GM23338 (cell line): ENCODE measurements at regions not wholly inside any gene's neighbourhood (a gene's known extent, or its start where the extent isn't known, plus 50 kb on each side); places are given as distances from the start of the nearest gene placed in this dataset.

ENCODE experiments used
- CREB1 ChIP-seq: fragments of 250-450 bp; sonication (Bioruptor Pico); IDR thresholded peaks from 2 replicates; pipeline ENCODE4 v1.5.0; 2020; ENCODE audit warnings: low read depth, mild to moderate bottlenecking, moderate library complexity
- EZH2 ChIP-seq: fragments of 200-600 bp; sonication (generic); IDR thresholded peaks from one replicate; pipeline ENCODE4 v1.8.0; 2017; ENCODE audit warnings: antibody characterized with exemption, mild to moderate bottlenecking, low read depth; ENCODE audit not compliant: unreplicated experiment
- EZH2phosphoT487 ChIP-seq: fragments of 200-600 bp; sonication (generic); IDR thresholded peaks from one replicate; pipeline ENCODE4 v1.8.1; 2018; ENCODE audit warnings: antibody characterized with exemption; ENCODE audit not compliant: unreplicated experiment
- JUNB ChIP-seq: IDR thresholded peaks from one replicate; pipeline ENCODE4 v1.6.1; 2016; ENCODE audit warnings: antibody characterized with exemption; ENCODE audit not compliant: unreplicated experiment
- NANOG ChIP-seq: IDR thresholded peaks from 2 replicates; pipeline ENCODE4 v1.6.1; 2016; ENCODE audit warnings: antibody characterized with exemption, borderline replicate concordance
- POLR2AphosphoS5 ChIP-seq: IDR thresholded peaks from 2 replicates; pipeline ENCODE4 v1.6.1; 2016; ENCODE audit warnings: antibody characterized with exemption, low read depth
- STAT1 ChIP-seq: IDR thresholded peaks from one replicate; pipeline ENCODE4 v1.6.1; 2016; ENCODE audit warnings: antibody characterized with exemption; ENCODE audit not compliant: unreplicated experiment
- ZNF114 ChIP-seq: fragments of 250-450 bp; sonication (Bioruptor Pico); IDR thresholded peaks from 2 replicates; pipeline ENCODE4 v1.5.0; 2020; ENCODE audit warnings: mild to moderate bottlenecking, moderate library complexity
- ZNF331 ChIP-seq: fragments of 250-450 bp; sonication (Bioruptor Pico); IDR thresholded peaks from 2 replicates; pipeline ENCODE4 v1.5.0; 2020; ENCODE audit warnings: low read depth, mild to moderate bottlenecking, moderate library complexity
- TF ChIP-seq, protein P1 (sequence below), 2 experiments: fragments of 200-600 bp in 1 of 2; sonication (generic) in 1 of 2; conservative IDR thresholded peaks; 2 replicates each; pipeline versions ENCODE4 v1.5.1 to v1.6.1; 2016 to 2017; ENCODE audit warnings: antibody characterized with exemption in 2 of 2, low read depth in 2 of 2, mild to moderate bottlenecking in 2 of 2, moderate library complexity in 1 of 2
- TF ChIP-seq, protein P2 (sequence below): IDR thresholded peaks from one replicate; pipeline ENCODE4 v1.6.1; 2018; ENCODE audit warnings: antibody characterized with exemption; ENCODE audit not compliant: unreplicated experiment
- TF ChIP-seq, protein P3 (sequence below): IDR thresholded peaks from 2 replicates; pipeline ENCODE4 v1.6.1; 2016; ENCODE audit warnings: antibody characterized with exemption

DNA sequence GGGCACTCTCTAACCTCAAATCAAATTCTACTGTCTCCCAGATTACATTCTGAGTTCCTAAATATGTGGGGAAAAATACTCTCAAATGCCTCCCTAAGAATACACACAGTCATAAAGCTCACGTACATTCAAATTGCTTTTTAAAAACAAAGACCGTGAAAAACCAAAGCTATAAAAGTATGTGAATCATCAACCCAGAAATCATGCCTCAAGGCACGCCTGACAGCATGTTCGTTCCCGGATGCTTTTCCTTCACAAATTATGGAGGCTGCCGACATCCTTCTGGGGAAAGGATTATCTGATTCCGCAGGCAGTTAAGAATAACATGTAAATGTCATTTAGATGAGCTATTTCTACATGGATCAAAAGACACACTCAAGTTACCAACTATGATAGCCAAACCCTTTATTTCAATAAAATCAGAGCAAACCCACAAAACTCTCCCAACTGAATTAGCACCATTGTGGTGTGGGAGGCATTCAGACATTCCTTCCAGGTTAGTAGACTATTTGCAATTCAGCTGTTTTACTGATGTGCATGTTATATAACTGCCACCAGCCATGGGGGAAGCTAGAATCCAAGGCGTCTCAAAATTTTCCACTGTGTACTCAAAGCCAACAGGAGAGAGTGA is 398.2 kb upstream of the TRIB2 start:
- TF ChIP-seq POLR2AphosphoS5 (no peak), CREB1 (no peak), EZH2phosphoT487 (no peak), EZH2 (no peak), ZNF331 (CRISPR knock-in tag) (no peak), STAT1 (no peak), JUNB (no peak), NANOG (no peak), ZNF114 (CRISPR knock-in tag) (no peak)
- TF ChIP-seq, protein P1, sequence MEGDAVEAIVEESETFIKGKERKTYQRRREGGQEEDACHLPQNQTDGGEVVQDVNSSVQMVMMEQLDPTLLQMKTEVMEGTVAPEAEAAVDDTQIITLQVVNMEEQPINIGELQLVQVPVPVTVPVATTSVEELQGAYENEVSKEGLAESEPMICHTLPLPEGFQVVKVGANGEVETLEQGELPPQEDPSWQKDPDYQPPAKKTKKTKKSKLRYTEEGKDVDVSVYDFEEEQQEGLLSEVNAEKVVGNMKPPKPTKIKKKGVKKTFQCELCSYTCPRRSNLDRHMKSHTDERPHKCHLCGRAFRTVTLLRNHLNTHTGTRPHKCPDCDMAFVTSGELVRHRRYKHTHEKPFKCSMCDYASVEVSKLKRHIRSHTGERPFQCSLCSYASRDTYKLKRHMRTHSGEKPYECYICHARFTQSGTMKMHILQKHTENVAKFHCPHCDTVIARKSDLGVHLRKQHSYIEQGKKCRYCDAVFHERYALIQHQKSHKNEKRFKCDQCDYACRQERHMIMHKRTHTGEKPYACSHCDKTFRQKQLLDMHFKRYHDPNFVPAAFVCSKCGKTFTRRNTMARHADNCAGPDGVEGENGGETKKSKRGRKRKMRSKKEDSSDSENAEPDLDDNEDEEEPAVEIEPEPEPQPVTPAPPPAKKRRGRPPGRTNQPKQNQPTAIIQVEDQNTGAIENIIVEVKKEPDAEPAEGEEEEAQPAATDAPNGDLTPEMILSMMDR (conservative IDR thresholded peaks at IDR 0.05; ENCODE audit: low read depth in 2 of 2): no peak
- TF ChIP-seq, protein P2, sequence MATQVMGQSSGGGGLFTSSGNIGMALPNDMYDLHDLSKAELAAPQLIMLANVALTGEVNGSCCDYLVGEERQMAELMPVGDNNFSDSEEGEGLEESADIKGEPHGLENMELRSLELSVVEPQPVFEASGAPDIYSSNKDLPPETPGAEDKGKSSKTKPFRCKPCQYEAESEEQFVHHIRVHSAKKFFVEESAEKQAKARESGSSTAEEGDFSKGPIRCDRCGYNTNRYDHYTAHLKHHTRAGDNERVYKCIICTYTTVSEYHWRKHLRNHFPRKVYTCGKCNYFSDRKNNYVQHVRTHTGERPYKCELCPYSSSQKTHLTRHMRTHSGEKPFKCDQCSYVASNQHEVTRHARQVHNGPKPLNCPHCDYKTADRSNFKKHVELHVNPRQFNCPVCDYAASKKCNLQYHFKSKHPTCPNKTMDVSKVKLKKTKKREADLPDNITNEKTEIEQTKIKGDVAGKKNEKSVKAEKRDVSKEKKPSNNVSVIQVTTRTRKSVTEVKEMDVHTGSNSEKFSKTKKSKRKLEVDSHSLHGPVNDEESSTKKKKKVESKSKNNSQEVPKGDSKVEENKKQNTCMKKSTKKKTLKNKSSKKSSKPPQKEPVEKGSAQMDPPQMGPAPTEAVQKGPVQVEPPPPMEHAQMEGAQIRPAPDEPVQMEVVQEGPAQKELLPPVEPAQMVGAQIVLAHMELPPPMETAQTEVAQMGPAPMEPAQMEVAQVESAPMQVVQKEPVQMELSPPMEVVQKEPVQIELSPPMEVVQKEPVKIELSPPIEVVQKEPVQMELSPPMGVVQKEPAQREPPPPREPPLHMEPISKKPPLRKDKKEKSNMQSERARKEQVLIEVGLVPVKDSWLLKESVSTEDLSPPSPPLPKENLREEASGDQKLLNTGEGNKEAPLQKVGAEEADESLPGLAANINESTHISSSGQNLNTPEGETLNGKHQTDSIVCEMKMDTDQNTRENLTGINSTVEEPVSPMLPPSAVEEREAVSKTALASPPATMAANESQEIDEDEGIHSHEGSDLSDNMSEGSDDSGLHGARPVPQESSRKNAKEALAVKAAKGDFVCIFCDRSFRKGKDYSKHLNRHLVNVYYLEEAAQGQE: no peak
- TF ChIP-seq, protein P3, sequence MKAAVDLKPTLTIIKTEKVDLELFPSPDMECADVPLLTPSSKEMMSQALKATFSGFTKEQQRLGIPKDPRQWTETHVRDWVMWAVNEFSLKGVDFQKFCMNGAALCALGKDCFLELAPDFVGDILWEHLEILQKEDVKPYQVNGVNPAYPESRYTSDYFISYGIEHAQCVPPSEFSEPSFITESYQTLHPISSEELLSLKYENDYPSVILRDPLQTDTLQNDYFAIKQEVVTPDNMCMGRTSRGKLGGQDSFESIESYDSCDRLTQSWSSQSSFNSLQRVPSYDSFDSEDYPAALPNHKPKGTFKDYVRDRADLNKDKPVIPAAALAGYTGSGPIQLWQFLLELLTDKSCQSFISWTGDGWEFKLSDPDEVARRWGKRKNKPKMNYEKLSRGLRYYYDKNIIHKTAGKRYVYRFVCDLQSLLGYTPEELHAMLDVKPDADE: no peak
